ENCODE measurements at regions not wholly inside any gene's neighbourhood (a gene's known extent, or its start where the extent isn't known, plus 50 kb on each side); places are given as distances from the start of the nearest gene placed in this dataset.

- TF ChIP-seq CTCF (IDR thresholded peaks at IDR 0.05) (no peak), POLR2A (IDR thresholded peaks at IDR 0.05) (no peak)
Measured at GRCh38 chr2:12227941-12228608, 481.6 kb downstream of the LPIN1 start.
